ENCODE measurements at regions not wholly inside any gene's neighbourhood (a gene's known extent, or its start where the extent isn't known, plus 50 kb on each side); places are given as distances from the start of the nearest gene placed in this dataset.

DNA sequence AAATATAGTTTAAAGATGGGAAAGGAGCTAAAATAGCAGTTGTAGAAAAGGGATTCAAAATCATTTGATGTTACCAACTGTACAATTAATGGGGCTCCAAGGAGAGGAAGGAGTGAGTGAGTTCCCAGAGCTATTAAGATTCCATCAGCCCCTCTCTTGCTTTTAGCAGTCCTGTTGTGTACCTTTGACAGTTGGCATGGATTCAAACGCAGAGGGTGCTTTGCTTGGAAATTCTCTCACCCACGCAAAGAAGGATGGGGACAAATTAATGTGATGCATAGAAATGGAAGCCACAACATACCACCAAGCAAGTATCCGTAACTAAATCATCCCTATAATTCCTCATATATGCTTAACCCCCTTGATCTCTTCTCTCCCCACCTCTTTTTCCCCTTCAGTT is 461.3 kb downstream of the EBF1 start:
- Histone ChIP-seq H3K4me3 (no peak overlapping the region), H3K9me3 (no peaks in the 10 kb centered on the region), H3K36me3 (no peaks in the 10 kb centered on the region), H3K27ac (no peak overlapping the region), H3K4me1 (peaks cover 0 to 9% of the 10 kb centered on the region in 2 donors), H3K27me3 (no peaks in the 10 kb centered on the region)
- TF ChIP-seq, protein P1, sequence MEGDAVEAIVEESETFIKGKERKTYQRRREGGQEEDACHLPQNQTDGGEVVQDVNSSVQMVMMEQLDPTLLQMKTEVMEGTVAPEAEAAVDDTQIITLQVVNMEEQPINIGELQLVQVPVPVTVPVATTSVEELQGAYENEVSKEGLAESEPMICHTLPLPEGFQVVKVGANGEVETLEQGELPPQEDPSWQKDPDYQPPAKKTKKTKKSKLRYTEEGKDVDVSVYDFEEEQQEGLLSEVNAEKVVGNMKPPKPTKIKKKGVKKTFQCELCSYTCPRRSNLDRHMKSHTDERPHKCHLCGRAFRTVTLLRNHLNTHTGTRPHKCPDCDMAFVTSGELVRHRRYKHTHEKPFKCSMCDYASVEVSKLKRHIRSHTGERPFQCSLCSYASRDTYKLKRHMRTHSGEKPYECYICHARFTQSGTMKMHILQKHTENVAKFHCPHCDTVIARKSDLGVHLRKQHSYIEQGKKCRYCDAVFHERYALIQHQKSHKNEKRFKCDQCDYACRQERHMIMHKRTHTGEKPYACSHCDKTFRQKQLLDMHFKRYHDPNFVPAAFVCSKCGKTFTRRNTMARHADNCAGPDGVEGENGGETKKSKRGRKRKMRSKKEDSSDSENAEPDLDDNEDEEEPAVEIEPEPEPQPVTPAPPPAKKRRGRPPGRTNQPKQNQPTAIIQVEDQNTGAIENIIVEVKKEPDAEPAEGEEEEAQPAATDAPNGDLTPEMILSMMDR (IDR thresholded peaks at IDR 0.05), result no peak
- no peak for DNase-seq (ENCODE audit: low spot score)

DNA sequence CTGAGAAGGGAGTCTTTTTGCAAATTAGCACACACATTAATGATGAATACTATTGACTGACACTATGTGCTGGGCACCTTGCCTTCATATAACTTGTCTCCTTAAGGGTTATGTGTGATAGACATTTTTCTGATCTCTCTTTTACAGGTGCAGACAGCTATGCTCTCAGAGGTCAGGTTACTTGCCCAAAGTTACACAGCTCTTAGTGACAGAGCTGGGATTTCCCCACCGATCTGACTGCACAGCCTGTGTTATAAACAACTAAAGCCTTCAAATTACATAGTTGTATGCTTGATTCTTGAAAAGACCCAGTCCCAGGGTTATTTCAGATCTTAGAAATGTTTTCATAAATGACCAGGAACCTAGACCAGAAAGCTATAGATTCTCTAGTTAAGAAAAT is 462.7 kb downstream of the EBF1 start:
- H3K4me3 ChIP-seq, result no peak overlapping the region
- no peaks in the 10 kb centered on the region for H3K27me3 ChIP-seq
- H3K4me1 ChIP-seq, result no peaks in the 10 kb centered on the region
- TF ChIP-seq, protein P1 (IDR thresholded peaks at IDR 0.05), result no peak
- DNase-seq (ENCODE audit: low spot score), result no peak
- H3K9me3 ChIP-seq, result no peaks in the 10 kb centered on the region
- no peaks in the 10 kb centered on the region for H3K36me3 ChIP-seq
- H3K27ac ChIP-seq, result no peak overlapping the region

DNA sequence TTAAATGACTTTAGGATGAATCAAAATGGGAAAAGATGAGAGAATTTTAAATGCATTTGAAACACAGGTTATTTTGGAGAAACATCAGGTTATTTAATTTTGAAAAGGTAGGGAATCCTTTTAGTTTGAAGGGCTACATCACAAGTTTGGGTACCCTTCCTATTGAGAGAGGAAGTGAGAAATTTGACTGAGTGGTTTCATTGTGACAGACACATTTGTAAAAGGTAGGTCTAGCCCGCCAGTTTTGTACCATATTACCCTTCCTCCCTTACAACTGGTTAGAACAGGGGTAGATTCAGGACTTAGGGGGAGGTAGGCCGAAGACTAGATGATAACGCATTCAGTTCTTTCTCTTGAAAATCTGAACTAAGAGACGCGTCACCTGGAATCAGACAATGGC is 464.2 kb downstream of the EBF1 start:
- TF ChIP-seq, protein P1 (IDR thresholded peaks at IDR 0.05), result no peak
- no peak overlapping the region for H3K4me3 ChIP-seq
- H3K4me1 ChIP-seq, result no peaks in the 10 kb centered on the region
- no peak for DNase-seq (ENCODE audit: low spot score)
- no peaks in the 10 kb centered on the region for H3K36me3 ChIP-seq
- no peaks in the 10 kb centered on the region for H3K9me3 ChIP-seq
- no peaks in the 10 kb centered on the region for H3K27me3 ChIP-seq
- no peak overlapping the region for H3K27ac ChIP-seq

DNA sequence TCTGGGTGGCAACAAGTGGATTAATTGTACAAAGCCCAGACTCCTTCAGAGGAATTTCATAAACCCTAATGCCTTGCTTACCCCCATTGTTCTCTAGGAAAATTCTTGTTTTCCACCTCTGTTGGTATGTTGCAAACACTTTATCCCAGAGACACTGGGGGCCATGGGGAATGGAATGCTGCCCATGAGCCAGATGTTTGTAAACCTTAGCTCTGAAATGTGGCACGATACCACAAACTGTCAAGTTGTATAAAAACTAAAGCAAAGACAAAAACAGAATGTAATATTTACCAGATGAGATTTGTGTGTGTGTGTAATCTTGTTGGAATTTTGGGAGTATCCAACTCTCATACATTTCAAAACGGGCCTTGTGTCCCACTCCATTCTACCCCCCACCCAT is 465.0 kb downstream of the EBF1 start:
- Histone ChIP-seq H3K4me3 (no peak overlapping the region), H3K9me3 (no peaks in the 10 kb centered on the region), H3K27me3 (no peaks in the 10 kb centered on the region), H3K27ac (no peak overlapping the region), H3K4me1 (no peaks in the 10 kb centered on the region), H3K36me3 (no peaks in the 10 kb centered on the region)
- no peak for DNase-seq (ENCODE audit: low spot score)
- TF ChIP-seq, protein P1 (IDR thresholded peaks at IDR 0.05), result no peak

DNA sequence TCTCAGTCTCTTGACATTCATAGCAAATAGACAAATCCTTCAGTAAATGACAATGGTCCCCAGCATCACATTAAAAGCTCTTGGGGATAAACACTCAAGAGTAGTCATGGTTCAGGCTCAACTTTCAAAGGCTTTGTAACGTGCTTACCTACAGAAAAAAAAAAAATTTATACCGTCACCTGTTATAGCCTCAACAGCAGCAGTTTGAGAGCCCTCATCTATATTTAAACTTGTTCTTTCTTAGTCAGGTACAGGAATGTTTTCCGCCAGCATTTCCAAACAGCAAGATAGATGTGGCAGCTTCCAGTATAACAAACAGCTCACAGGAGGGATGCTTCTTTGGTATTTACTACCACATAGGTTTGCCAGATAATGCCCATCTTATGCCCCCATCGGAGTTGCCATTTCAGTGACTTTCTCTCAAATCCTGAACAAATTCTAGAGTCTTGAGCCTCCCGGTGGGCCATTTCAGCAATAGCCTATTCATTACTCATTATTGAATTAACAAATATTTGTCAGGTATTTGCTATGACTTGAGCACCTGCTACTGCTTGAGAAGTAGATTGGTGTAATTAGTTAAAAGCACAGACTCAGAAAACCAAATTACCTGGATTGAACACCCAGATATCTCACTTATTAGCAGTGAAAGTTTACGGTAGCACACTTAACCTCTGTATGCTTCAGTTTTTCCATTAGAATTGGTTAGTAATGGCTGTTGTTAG is 470.0 kb downstream of the EBF1 start:
- Histone ChIP-seq H3K9me3 (no peaks in the 10 kb centered on the region), H3K27me3 (no peaks in the 10 kb centered on the region), H3K4me3 (no peak overlapping the region), H3K36me3 (no peaks in the 10 kb centered on the region), H3K4me1 (no peaks in the 10 kb centered on the region), H3K27ac (no peak overlapping the region)
- TF ChIP-seq, protein P1 (IDR thresholded peaks at IDR 0.05), result no peak
- DNase-seq (ENCODE audit: low spot score), result no peak

DNA sequence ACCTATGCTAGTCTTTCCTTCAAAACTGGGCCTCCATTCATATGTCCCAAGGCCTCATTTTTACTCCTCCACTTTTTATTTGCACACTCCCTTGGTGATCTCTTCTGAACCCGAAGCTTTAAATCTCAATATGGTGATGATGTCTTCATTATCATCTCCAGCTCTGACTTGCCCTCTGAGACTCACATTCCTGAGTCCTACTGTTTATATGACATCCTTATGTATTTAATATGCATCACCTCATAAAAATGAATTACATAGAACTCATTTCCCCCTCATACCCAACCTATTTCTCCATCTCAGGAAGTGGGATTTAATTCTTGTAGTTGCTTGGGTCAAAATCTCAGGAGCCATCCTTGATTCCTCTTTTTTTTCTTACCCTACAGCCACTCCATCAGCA is 473.0 kb downstream of the EBF1 start:
- H3K36me3 ChIP-seq, result no peaks in the 10 kb centered on the region
- TF ChIP-seq, protein P1 (IDR thresholded peaks at IDR 0.05), result no peak
- H3K27ac ChIP-seq, result no peak overlapping the region
- H3K27me3 ChIP-seq, result no peaks in the 10 kb centered on the region
- DNase-seq (ENCODE audit: low spot score), result no peak
- no peaks in the 10 kb centered on the region for H3K9me3 ChIP-seq
- H3K4me3 ChIP-seq, result no peak overlapping the region
- H3K4me1 ChIP-seq, result no peaks in the 10 kb centered on the region
